ENCODE measurements at regions not wholly inside any gene's neighbourhood (a gene's known extent, or its start where the extent isn't known, plus 50 kb on each side); places are given as distances from the start of the nearest gene placed in this dataset.

DNA sequence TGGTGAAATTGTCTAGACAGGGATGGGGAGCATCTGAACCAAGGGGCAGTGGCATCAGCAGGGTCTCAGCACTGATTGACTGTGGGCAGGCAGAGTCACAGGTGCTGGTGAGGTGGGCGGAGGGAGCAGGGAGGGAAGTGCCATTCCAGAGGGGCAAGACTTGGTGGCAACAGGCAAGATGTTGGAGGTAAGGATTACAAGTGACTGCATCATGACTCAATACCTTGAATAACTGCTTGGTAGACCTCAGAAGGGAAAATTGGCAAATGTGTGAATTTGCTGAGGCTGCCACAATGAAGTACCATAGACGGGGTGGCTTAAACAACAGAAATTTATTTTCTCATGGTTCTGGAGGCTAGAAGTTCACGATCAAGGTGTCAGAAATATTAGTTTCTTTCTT lies 419.1 kb downstream of the HS3ST3B1 start:
- DNase-seq = no peak
- TF ChIP-seq, protein P1, sequence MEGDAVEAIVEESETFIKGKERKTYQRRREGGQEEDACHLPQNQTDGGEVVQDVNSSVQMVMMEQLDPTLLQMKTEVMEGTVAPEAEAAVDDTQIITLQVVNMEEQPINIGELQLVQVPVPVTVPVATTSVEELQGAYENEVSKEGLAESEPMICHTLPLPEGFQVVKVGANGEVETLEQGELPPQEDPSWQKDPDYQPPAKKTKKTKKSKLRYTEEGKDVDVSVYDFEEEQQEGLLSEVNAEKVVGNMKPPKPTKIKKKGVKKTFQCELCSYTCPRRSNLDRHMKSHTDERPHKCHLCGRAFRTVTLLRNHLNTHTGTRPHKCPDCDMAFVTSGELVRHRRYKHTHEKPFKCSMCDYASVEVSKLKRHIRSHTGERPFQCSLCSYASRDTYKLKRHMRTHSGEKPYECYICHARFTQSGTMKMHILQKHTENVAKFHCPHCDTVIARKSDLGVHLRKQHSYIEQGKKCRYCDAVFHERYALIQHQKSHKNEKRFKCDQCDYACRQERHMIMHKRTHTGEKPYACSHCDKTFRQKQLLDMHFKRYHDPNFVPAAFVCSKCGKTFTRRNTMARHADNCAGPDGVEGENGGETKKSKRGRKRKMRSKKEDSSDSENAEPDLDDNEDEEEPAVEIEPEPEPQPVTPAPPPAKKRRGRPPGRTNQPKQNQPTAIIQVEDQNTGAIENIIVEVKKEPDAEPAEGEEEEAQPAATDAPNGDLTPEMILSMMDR (IDR thresholded peaks at IDR 0.05; ENCODE audit: low read depth, low read length) = no peak
- Histone ChIP-seq H3K27me3 (ENCODE audit: insufficient read depth, low read depth, severe bottlenecking) (no peaks in the 10 kb centered on the region), H3K9me3 (ENCODE audit: severe bottlenecking) (no peaks in the 10 kb centered on the region), H3K27ac (no peak overlapping the region), H3K36me3 (no peaks in the 10 kb centered on the region), H3K4me3 (ENCODE audit: low read depth, low read length) (no peak overlapping the region)

DNA sequence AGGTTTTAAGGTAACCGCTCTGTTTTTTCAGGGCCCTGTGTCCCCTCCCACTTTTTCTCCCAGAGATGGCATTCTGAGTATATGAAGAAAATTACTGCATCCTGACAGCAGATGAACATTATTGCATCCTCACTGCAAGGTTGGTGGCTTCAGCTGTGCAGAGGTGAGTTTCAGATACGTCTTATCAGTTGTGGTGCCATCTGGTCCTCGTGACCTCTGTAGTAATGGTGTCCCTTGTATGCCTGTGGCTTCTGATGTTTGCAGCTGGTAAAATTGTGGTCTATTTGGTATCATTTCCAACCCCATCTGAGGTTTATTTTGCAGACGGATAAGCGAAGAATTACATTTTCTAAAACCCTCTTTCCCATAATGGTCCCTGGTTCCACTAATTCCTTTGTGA lies 417.0 kb downstream of the HS3ST3B1 start:
- no peak for DNase-seq
- Histone ChIP-seq H3K27ac (no peak overlapping the region), H3K27me3 (ENCODE audit: insufficient read depth, low read depth, severe bottlenecking) (no peaks in the 10 kb centered on the region), H3K9me3 (ENCODE audit: severe bottlenecking) (no peaks in the 10 kb centered on the region), H3K36me3 (no peaks in the 10 kb centered on the region), H3K4me3 (ENCODE audit: low read depth, low read length) (no peak overlapping the region)
- TF ChIP-seq, protein P1 (IDR thresholded peaks at IDR 0.05; ENCODE audit: low read depth, low read length) = no peak

DNA sequence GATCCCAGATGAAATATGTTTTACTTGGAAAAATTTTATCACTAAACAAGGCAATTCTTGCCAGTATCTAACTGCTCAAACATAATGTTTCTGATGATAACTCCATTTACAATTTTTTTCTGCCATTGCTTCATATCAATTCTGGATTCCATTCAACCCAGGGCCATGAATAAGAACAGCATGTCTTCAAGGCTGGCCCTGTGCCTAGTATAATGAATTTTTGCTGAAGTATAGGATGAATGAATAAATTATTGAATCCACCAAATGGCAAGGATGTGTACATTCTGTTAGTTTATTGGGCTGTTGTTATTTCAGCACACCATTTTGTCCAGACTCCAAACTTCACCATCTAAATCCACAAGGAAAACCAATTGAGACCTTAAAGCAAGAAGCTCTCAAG lies 414.7 kb downstream of the HS3ST3B1 start:
- no peak for DNase-seq
- Histone ChIP-seq H3K27ac (no peak overlapping the region), H3K36me3 (no peaks in the 10 kb centered on the region), H3K4me3 (ENCODE audit: low read depth, low read length) (no peak overlapping the region), H3K27me3 (ENCODE audit: insufficient read depth, low read depth, severe bottlenecking) (no peaks in the 10 kb centered on the region), H3K9me3 (ENCODE audit: severe bottlenecking) (no peaks in the 10 kb centered on the region)
- TF ChIP-seq, protein P1 (IDR thresholded peaks at IDR 0.05; ENCODE audit: low read depth, low read length) = no peak

DNA sequence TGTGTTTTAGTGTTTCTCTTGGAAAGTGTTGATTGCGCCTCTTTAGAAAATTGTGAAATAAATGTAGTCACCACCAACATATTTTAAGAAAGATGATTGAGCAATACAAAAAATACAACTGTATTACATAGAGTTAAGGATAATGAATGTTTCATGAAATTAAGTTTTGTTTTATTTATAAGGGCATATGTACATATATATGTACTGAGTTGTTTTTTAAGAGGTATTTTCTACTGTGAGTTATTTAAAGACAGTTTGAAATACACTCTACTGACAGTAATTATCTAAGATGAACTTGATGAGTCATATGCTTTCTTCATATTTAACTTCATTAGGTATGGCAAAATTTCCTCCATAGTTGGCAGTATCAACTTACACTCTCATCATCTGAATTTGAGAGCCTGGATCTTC lies 411.7 kb downstream of the HS3ST3B1 start:
- DNase-seq = no peak
- Histone ChIP-seq H3K36me3 (no peaks in the 10 kb centered on the region), H3K27ac (no peak overlapping the region), H3K9me3 (ENCODE audit: severe bottlenecking) (no peaks in the 10 kb centered on the region), H3K4me3 (ENCODE audit: low read depth, low read length) (no peak overlapping the region), H3K27me3 (ENCODE audit: insufficient read depth, low read depth, severe bottlenecking) (no peaks in the 10 kb centered on the region)
- TF ChIP-seq, protein P1 (IDR thresholded peaks at IDR 0.05; ENCODE audit: low read depth, low read length) = no peak

DNA sequence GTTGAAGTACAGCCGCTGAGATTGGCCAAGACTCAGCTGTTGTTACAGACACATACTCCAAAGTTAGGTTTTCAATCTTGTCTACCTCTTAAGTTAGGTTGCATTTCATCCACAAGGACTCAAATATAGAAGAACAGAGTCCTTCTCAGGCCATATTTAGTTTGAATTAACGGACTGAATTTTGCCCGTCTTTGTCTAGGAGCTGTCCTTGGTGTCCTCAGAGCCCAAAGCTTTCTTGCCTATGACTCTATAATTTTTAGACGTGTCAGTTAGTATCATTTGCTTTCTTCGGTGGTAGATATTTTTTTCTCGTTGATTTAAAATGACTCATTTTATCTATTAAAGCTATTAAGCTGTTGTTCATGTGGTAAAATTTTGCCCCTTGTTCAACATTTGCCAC lies 403.2 kb downstream of the HS3ST3B1 start:
- TF ChIP-seq, protein P1 (IDR thresholded peaks at IDR 0.05; ENCODE audit: low read depth, low read length) = no peak
- no peak for DNase-seq
- H3K4me3 ChIP-seq (ENCODE audit: low read depth, low read length) = no peak overlapping the region
- H3K27me3 ChIP-seq (ENCODE audit: insufficient read depth, low read depth, severe bottlenecking) = no peaks in the 10 kb centered on the region
- no peaks in the 10 kb centered on the region for H3K9me3 ChIP-seq (ENCODE audit: severe bottlenecking)
- H3K27ac ChIP-seq = no peak overlapping the region
- no peaks in the 10 kb centered on the region for H3K36me3 ChIP-seq

DNA sequence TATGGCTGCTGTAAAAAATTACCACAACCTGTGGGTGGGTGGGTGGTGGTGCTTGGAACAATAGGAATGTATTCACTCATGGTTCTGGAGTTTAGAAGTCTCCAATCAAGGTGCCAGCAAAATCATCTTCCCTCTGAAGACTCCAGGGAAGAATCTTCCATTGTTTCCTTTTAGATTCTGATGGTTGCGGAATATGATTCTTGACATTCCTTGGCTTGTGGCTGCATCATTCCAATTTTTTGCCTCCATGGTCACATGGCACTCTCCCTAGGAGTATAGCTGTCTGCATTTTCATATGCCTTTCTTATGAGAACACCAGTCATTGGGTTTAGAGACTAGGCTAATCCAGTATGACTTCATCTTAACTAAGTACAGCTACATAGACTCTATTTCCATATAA lies 401.0 kb downstream of the HS3ST3B1 start:
- no peaks in the 10 kb centered on the region for H3K9me3 ChIP-seq (ENCODE audit: severe bottlenecking)
- H3K27me3 ChIP-seq (ENCODE audit: insufficient read depth, low read depth, severe bottlenecking) = no peaks in the 10 kb centered on the region
- DNase-seq = no peak
- H3K27ac ChIP-seq = no peak overlapping the region
- no peaks in the 10 kb centered on the region for H3K36me3 ChIP-seq
- no peak overlapping the region for H3K4me3 ChIP-seq (ENCODE audit: low read depth, low read length)
- TF ChIP-seq, protein P1 (IDR thresholded peaks at IDR 0.05; ENCODE audit: low read depth, low read length) = no peak

Measured in WERI-Rb-1 (cell line).